ENCODE measurements at regions not wholly inside any gene's neighbourhood (a gene's known extent, or its start where the extent isn't known, plus 50 kb on each side); places are given as distances from the start of the nearest gene placed in this dataset.

- TF ChIP-seq ZNF788 (CRISPR knock-in tag; IDR thresholded peaks at IDR 0.05; ENCODE audit: borderline replicate concordance) (no peak), ZNF577 (CRISPR knock-in tag; IDR thresholded peaks at IDR 0.05; ENCODE audit: borderline replicate concordance, low read depth) (no peak), ZFP36L1 (CRISPR knock-in tag; IDR thresholded peaks at IDR 0.05) (no peak), TEF (CRISPR knock-in tag; IDR thresholded peaks at IDR 0.05) (no peak), THAP11 (CRISPR knock-in tag; IDR thresholded peaks at IDR 0.05) (no peak), PLSCR1 (CRISPR knock-in tag; IDR thresholded peaks at IDR 0.05; ENCODE audit: borderline replicate concordance) (no peak), REL (CRISPR knock-in tag; conservative IDR thresholded peaks at IDR 0.05) (no peak), ZFYVE20 (CRISPR knock-in tag; IDR thresholded peaks at IDR 0.05; ENCODE audit: borderline replicate concordance, low read depth) (no peak), HINFP (CRISPR knock-in tag; IDR thresholded peaks at IDR 0.05; ENCODE audit: low read depth) (no peak), MAFF (IDR thresholded peaks at IDR 0.05; ENCODE audit: low read depth, low read length) (no peak), ZHX2 (IDR thresholded peaks at IDR 0.05; ENCODE audit: low read depth) (no peak), ZHX2 (CRISPR knock-in tag; IDR thresholded peaks at IDR 0.05; ENCODE audit: borderline replicate concordance) (no peak)
- ChIA-PET POLR2A (no interaction called here), CTCF (ENCODE audit: low intra/inter-chr PET ratio, low total read pairs) (no interaction called here)
- Histone ChIP-seq H3K79me2 (ENCODE audit: insufficient read depth, low read length) (no peaks in the 10 kb centered on the region), H3K4me3 (replicated peaks in 1 of 3; ENCODE audit: insufficient read depth in 1 of 3, low read depth in 2 of 3, low read length in 3 of 3) (no peak overlapping the region), H3K4me1 (ENCODE audit: insufficient read depth, low read length) (peaks cover 52% of the 10 kb centered on the region), H4K20me1 (ENCODE audit: insufficient read depth, low read length) (no peaks in the 10 kb centered on the region), H3K27ac (ENCODE audit: extremely low read length, insufficient read depth, low read length) (no peak overlapping the region), H3K36me3 (replicated peaks in 1 of 2; ENCODE audit: control insufficient read depth in 1 of 2, insufficient read depth in 2 of 2, low read length in 2 of 2) (no peaks in the 10 kb centered on the region), H3K27me3 (ENCODE audit: control insufficient read depth in 1 of 2, insufficient read depth in 2 of 2, low read length in 2 of 2) (no peaks in the 10 kb centered on the region), H3K4me2 (ENCODE audit: low read depth, low read length) (no peak overlapping the region), H2AFZ (ENCODE audit: low read length) (no peak overlapping the region), H3K9ac (ENCODE audit: insufficient read depth, low read depth, low read length) (no peak overlapping the region), H3K9me3 (ENCODE audit: low read length) (no peaks in the 10 kb centered on the region)
- intact Hi-C loops (cut with micrococcal nuclease; ENCODE audit: unreplicated experiment) (no loop called here), in situ Hi-C loops (cut with HindIII; ENCODE audit: extremely low pct_ligation_motif_present, low pct_unique_long_range_greater_than_20kb) (no loop called here)
- no peak for DNase-seq (ENCODE audit: low spot score)
- no CpG with 5 or more reads among the region's 22 CpGs for WGBS (ENCODE audit: low lambda C conversion rate)
- no TSS peak for BruUV-seq (replicated peaks)
- ATAC-seq, result no peak
- FAIRE-seq, result no peak
Observed at GRCh38 chr9:88685966-88686365, 151.0 kb downstream of the NXNL2 start.
